ENCODE measurements at regions not wholly inside any gene's neighbourhood (a gene's known extent, or its start where the extent isn't known, plus 50 kb on each side); places are given as distances from the start of the nearest gene placed in this dataset.

- no peak for DNase-seq (ENCODE audit: low spot score in 2 of 2, unreplicated experiment in 2 of 2)
- H3K36me3 Mint-ChIP-seq = no peaks in the 10 kb centered on the region
- H3K27me3 Mint-ChIP-seq (ENCODE audit: low read depth) = peaks cover 19% of the 10 kb centered on the region
- no peak overlapping the region for H3K27ac Mint-ChIP-seq
- TF ChIP-seq, protein P1, sequence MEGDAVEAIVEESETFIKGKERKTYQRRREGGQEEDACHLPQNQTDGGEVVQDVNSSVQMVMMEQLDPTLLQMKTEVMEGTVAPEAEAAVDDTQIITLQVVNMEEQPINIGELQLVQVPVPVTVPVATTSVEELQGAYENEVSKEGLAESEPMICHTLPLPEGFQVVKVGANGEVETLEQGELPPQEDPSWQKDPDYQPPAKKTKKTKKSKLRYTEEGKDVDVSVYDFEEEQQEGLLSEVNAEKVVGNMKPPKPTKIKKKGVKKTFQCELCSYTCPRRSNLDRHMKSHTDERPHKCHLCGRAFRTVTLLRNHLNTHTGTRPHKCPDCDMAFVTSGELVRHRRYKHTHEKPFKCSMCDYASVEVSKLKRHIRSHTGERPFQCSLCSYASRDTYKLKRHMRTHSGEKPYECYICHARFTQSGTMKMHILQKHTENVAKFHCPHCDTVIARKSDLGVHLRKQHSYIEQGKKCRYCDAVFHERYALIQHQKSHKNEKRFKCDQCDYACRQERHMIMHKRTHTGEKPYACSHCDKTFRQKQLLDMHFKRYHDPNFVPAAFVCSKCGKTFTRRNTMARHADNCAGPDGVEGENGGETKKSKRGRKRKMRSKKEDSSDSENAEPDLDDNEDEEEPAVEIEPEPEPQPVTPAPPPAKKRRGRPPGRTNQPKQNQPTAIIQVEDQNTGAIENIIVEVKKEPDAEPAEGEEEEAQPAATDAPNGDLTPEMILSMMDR (IDR thresholded peaks at IDR 0.05; ENCODE audit: unreplicated experiment) = no peak
- no peak overlapping the region for H3K4me3 Mint-ChIP-seq
- no peaks in the 10 kb centered on the region for H3K9me3 Mint-ChIP-seq
- no peaks in the 10 kb centered on the region for H3K4me1 Mint-ChIP-seq
These were observed 464.3 kb downstream of the GADD45G start for GRCh38 chr9:90069085-90069484.

DNA sequence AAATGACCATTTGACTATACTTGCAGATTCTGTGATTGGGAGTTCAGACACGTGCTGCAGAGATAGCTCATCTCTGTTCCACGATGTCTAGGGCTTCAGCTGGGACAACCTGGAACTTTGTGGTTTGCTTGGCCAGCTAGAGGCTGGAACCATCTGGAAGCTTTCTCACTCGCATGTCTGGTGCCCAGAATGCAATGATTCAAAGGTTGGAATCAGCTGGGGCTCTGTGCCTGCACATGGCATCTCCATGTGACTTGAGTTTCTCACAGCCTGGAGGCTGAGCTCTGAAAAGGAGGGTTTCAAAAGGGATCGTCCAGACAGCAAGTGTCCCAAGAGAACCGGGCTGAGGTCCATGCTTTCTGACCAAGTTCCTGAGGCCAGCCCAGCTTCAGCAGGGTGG, 465.2 kb downstream of the GADD45G start:
- peaks cover 26% of the 10 kb centered on the region for H3K27me3 Mint-ChIP-seq (ENCODE audit: low read depth)
- no peaks in the 10 kb centered on the region for H3K36me3 Mint-ChIP-seq
- H3K27ac Mint-ChIP-seq = no peak overlapping the region
- H3K4me3 Mint-ChIP-seq = no peak overlapping the region
- no peak for DNase-seq (ENCODE audit: low spot score in 2 of 2, unreplicated experiment in 2 of 2)
- TF ChIP-seq, protein P1 (IDR thresholded peaks at IDR 0.05; ENCODE audit: unreplicated experiment) = no peak
- H3K9me3 Mint-ChIP-seq = no peaks in the 10 kb centered on the region
- H3K4me1 Mint-ChIP-seq = no peaks in the 10 kb centered on the region

DNA sequence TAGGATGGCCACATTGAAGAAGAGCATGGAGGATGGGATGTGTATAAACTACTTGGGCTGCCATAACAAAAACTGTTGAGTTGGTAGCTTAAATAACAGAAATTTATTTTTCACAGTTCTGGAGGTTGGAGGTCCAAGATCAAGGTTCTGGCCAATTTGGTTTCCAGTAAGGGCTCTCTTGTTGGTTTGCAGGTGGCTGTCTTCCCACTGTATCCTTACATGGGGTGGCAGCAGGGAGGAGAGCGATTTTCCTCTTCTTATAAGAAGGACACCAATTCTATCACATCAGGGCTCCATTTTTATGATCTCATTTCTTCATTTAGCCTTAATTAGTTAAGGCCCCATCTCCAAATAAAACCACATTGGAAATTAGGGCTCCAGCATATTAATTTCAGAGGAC, 465.7 kb downstream of the GADD45G start:
- Mint-ChIP-seq H3K4me1 (no peaks in the 10 kb centered on the region), H3K9me3 (no peaks in the 10 kb centered on the region), H3K27ac (no peak overlapping the region), H3K4me3 (no peak overlapping the region), H3K36me3 (no peaks in the 10 kb centered on the region), H3K27me3 (ENCODE audit: low read depth) (peaks cover 27% of the 10 kb centered on the region)
- TF ChIP-seq, protein P1 (IDR thresholded peaks at IDR 0.05; ENCODE audit: unreplicated experiment) = no peak
- DNase-seq (ENCODE audit: low spot score in 2 of 2, unreplicated experiment in 2 of 2) = no peak

DNA sequence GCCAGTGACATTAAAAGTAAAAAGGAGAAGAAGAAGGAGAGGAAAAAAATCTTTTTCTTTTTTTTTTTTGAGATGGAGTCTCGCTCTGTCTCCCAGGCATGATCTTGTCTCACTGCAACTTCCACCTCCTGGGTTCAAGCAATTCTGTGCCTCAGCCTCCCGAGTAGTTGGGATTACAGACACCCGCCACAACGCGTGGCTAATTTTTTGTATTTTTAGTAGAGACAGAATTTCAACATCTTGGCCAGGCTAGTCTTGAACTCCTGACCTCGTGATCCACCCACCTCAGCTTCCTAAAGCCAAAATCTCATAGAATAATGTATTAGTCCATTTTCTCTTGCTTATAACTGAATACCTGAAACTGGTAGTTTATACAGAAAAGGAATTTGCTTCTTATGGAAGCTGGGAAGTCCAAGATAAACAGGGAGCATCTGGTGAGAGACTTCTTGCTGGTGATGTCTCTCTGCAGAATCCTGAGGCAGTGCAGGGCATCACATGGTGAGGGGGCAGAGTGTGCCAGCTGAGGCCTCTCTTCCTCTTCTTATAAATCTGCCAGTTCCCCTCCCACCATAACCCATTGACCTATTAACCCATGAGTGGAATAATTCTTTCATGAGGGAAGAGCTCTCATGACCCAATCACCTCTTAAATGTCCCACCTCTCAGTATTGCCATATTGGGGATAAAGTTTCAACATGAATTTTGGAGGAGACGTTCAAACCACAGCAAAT, 466.3 kb downstream of the GADD45G start:
- Mint-ChIP-seq H3K27ac (no peak overlapping the region), H3K4me3 (no peak overlapping the region), H3K27me3 (ENCODE audit: low read depth) (peaks cover 32% of the 10 kb centered on the region), H3K36me3 (no peaks in the 10 kb centered on the region), H3K9me3 (no peaks in the 10 kb centered on the region), H3K4me1 (no peaks in the 10 kb centered on the region)
- DNase-seq (ENCODE audit: low spot score in 2 of 2, unreplicated experiment in 2 of 2) = no peak
- TF ChIP-seq, protein P1 (IDR thresholded peaks at IDR 0.05; ENCODE audit: unreplicated experiment) = no peak

DNA sequence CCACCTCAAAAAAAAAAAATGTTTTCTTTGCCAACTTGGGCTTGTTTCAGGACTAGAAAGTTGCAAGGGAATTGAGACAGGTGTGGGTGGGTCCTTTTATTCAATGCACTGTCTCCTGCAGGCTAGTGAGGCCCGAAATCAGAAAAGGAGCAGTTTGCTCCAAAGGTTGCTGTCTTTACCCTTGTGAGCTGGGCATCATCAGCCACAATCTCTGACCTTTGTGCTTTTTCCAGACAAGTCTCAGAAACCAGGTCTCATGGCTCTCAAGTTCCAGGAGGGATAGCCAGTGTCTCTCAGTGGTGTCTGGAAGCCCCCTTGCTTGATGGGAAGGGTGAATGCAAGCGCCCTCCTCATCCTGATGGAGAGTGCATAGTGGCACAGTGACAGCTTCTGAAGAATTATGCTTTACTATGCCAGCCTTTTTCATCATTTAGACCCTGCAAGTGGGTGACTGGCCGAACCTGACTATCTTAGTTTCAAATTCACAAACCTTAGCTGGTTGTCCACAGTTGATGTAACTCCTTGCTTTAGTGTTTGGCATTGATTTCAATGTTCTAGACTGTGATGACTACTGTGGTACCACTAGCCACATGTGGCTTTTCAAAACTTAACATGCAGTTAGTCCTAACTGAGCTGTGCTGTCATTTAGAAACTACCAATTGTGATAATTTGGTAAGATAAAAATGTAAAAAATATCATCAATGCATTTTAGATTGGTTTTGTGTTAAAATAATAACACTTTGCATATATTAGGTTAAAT, 468.6 kb downstream of the GADD45G start:
- no peak for DNase-seq (ENCODE audit: low spot score in 2 of 2, unreplicated experiment in 2 of 2)
- no peaks in the 10 kb centered on the region for H3K4me1 Mint-ChIP-seq
- no peak overlapping the region for H3K4me3 Mint-ChIP-seq
- no peaks in the 10 kb centered on the region for H3K9me3 Mint-ChIP-seq
- TF ChIP-seq, protein P1 (IDR thresholded peaks at IDR 0.05; ENCODE audit: unreplicated experiment) = no peak
- no peak overlapping the region for H3K27ac Mint-ChIP-seq
- H3K27me3 Mint-ChIP-seq (ENCODE audit: low read depth) = peaks cover 50% of the 10 kb centered on the region
- H3K36me3 Mint-ChIP-seq = no peaks in the 10 kb centered on the region

Measured in mesothelial cell of epicardium (in vitro differentiated cells).